Breast epithelium (tissue), 4 donors: ENCODE measurements at regions not wholly inside any gene's neighbourhood (a gene's known extent, or its start where the extent isn't known, plus 50 kb on each side); places are given as distances from the start of the nearest gene placed in this dataset.

ENCODE experiments used
- DNase-seq, 2 donors: peaks; one replicate each; pipeline ENCODE4 v3.0.0-alpha.2; 2019; ENCODE audit warnings: low spot score in 2 of 2
- H3K27ac ChIP-seq, 2 donors: fragments of 200-600 bp; sonication (generic) in 1 of 2; one replicate each; pipeline ENCODE4 v1.5.1; 2016 to 2019; ENCODE audit warnings: mild to moderate bottlenecking in 1 of 2
- H3K27me3 ChIP-seq, 2 donors: fragments of 200-600 bp; sonication (generic) in 1 of 2; one replicate each; pipeline versions ENCODE4 v1.5.1 to v1.6.0; 2017 to 2019; ENCODE audit warnings: control low read depth in 1 of 2, mild to moderate bottlenecking in 1 of 2
- H3K36me3 ChIP-seq: fragments of 200-600 bp; one replicate; pipeline ENCODE4 v1.5.1; 2019
- H3K4me1 ChIP-seq, 2 donors: fragments of 200-600 bp; sonication (generic); one replicate each; pipeline ENCODE4 v1.5.1; 2016 to 2019; ENCODE audit warnings: control low read depth in 1 of 2
- H3K4me3 ChIP-seq, 3 donors: fragments of 200-600 bp; sonication (generic); 1 replicate in 2 of 3; 2 replicates in 1 of 3; pipeline ENCODE4 v1.5.1; 2016 to 2019; ENCODE audit warnings: mild to moderate bottlenecking in 3 of 3, moderate library complexity in 2 of 3
- H3K9me3 ChIP-seq, 2 donors: fragments of 200-600 bp; sonication (generic) in 1 of 2; one replicate each; pipeline ENCODE4 v1.5.1; 2016 to 2019; ENCODE audit warnings: control low read depth in 1 of 2
- CTCF ChIP-seq, 3 donors: fragments of 450-650 bp; IDR thresholded peaks; one replicate each; pipeline ENCODE4 v1.5.1; 2016 to 2017; ENCODE audit warnings: antibody characterized with exemption in 3 of 3, mild to moderate bottlenecking in 3 of 3, moderate library complexity in 3 of 3
- POLR2A ChIP-seq: fragments of 450-650 bp; IDR thresholded peaks from one replicate; pipeline ENCODE4 v1.6.1; 2016; ENCODE audit warnings: antibody characterized with exemption, mild to moderate bottlenecking, moderate library complexity
- POLR2AphosphoS5 ChIP-seq, 3 donors: sonication (generic); formaldehyde crosslinking; IDR thresholded peaks; one replicate each; pipeline ENCODE4 v1.6.1; 2017; ENCODE audit warnings: antibody characterized with exemption in 3 of 3
- intact Hi-C: fragments of 100-400 bp; cut with DNase I; formaldehyde crosslinking; loops from one replicate; pipeline ENCODE4 v1.15.1; 2023; ENCODE audit warnings: low total_unique reads

GRCh38 chr12:63415357-63415756 is 252.9 kb downstream of the DPY19L2 start:
- DNase-seq: no peak
- no peak overlapping the region for H3K4me3 ChIP-seq
- H3K27me3 ChIP-seq: no peaks in the 10 kb centered on the region
- H3K36me3 ChIP-seq: no peaks in the 10 kb centered on the region
- peaks cover 3 to 13% of the 10 kb centered on the region in 2 donors for H3K9me3 ChIP-seq
- TF ChIP-seq POLR2A (no peak), POLR2AphosphoS5 (IDR thresholded peaks at IDR 0.05) (no peak), CTCF (IDR thresholded peaks at IDR 0.05) (no peak)
- no peak overlapping the region for H3K27ac ChIP-seq
- no peaks in the 10 kb centered on the region for H3K4me1 ChIP-seq
- intact Hi-C loops: no loop called here

GRCh38 chr12:63410197-63410596 is 258.1 kb downstream of the DPY19L2 start:
- Histone ChIP-seq H3K4me3 (no peak overlapping the region), H3K9me3 (peaks cover 5 to 11% of the 10 kb centered on the region in 2 donors), H3K27me3 (no peaks in the 10 kb centered on the region), H3K36me3 (no peaks in the 10 kb centered on the region), H3K4me1 (no peaks in the 10 kb centered on the region), H3K27ac (no peak overlapping the region)
- TF ChIP-seq POLR2AphosphoS5 (IDR thresholded peaks at IDR 0.05) (no peak), CTCF (IDR thresholded peaks at IDR 0.05) (no peak)
- intact Hi-C loops: no loop called here
- DNase-seq: no peak

GRCh38 chr12:63406781-63407180 is 255.8 kb upstream of the AVPR1A start:
- Histone ChIP-seq H3K36me3 (no peaks in the 10 kb centered on the region), H3K27me3 (no peaks in the 10 kb centered on the region), H3K4me1 (no peaks in the 10 kb centered on the region), H3K27ac (no peak overlapping the region), H3K9me3 (peaks cover 0 to 11% of the 10 kb centered on the region in 2 donors), H3K4me3 (no peak overlapping the region)
- no peak for TF ChIP-seq POLR2A
- no peak for TF ChIP-seq CTCF (IDR thresholded peaks at IDR 0.05)
- TF ChIP-seq POLR2AphosphoS5 (IDR thresholded peaks at IDR 0.05): no peak
- intact Hi-C loops: no loop called here
- no peak for DNase-seq

- no peak overlapping the region for H3K27ac ChIP-seq
- H3K4me1 ChIP-seq: no peaks in the 10 kb centered on the region
- H3K36me3 ChIP-seq: no peaks in the 10 kb centered on the region
- no peak overlapping the region for H3K4me3 ChIP-seq
- no peaks in the 10 kb centered on the region for H3K27me3 ChIP-seq
- TF ChIP-seq CTCF (IDR thresholded peaks at IDR 0.05) (no peak), POLR2A (no peak), POLR2AphosphoS5 (IDR thresholded peaks at IDR 0.05) (no peak)
- DNase-seq: no peak
- intact Hi-C loops: no loop called here
- peaks cover 0 to 11% of the 10 kb centered on the region in 2 donors for H3K9me3 ChIP-seq
Observed at GRCh38 chr12:63404611-63405010, 253.6 kb upstream of the AVPR1A start.

- intact Hi-C loops: no loop called here
- DNase-seq: no peak
- TF ChIP-seq CTCF (IDR thresholded peaks at IDR 0.05) (no peak), POLR2A (no peak), POLR2AphosphoS5 (IDR thresholded peaks at IDR 0.05) (no peak)
- Histone ChIP-seq H3K27ac (no peak overlapping the region), H3K36me3 (no peaks in the 10 kb centered on the region), H3K27me3 (no peaks in the 10 kb centered on the region), H3K4me3 (no peak overlapping the region), H3K9me3 (peaks cover 0 to 11% of the 10 kb centered on the region in 2 donors), H3K4me1 (no peaks in the 10 kb centered on the region)
Observed at GRCh38 chr12:63403256-63403655, 252.3 kb upstream of the AVPR1A start.
